Neutrophil (primary cell): ENCODE measurements at regions not wholly inside any gene's neighbourhood (a gene's known extent, or its start where the extent isn't known, plus 50 kb on each side); places are given as distances from the start of the nearest gene placed in this dataset.

Source experiments
- H3K27ac ChIP-seq: fragments of 200-600 bp; sonication (generic); 2 replicates; pipeline ENCODE4 v1.5.1; 2016; ENCODE audit warnings: mild to moderate bottlenecking, moderate library complexity
- H3K27me3 ChIP-seq: fragments of 200-600 bp; sonication (generic); 2 replicates; pipeline ENCODE4 v1.6.0; 2016; ENCODE audit warnings: mild to moderate bottlenecking
- H3K36me3 ChIP-seq: fragments of 200-600 bp; sonication (generic); 2 replicates; pipeline ENCODE4 v1.5.1; 2017
- H3K4me1 ChIP-seq, 2 experiments: fragments of 200-600 bp in 1 of 2; sonication (generic) in 1 of 2; 1 replicate in 1 of 2; 2 replicates in 1 of 2; pipeline versions ENCODE4 v1.5.1 to v1.6.1; 2013 to 2016; ENCODE audit warnings: low read depth in 1 of 2, low read length in 1 of 2, mild to moderate bottlenecking in 1 of 2, moderate library complexity in 1 of 2; ENCODE audit not compliant: control insufficient read depth in 1 of 2, insufficient read depth in 1 of 2
- H3K4me3 ChIP-seq, 2 experiments: fragments of 200-600 bp in 1 of 2; sonication (generic) in 1 of 2; 1 replicate in 1 of 2; 2 replicates in 1 of 2; pipeline ENCODE4 v1.5.1; 2013 to 2016; ENCODE audit warnings: low read depth in 1 of 2, low read length in 1 of 2, mild to moderate bottlenecking in 1 of 2, moderate library complexity in 1 of 2
- H3K9me3 ChIP-seq: fragments of 200-600 bp; sonication (generic); 2 replicates; pipeline ENCODE4 v1.5.1; 2016
- TF ChIP-seq, protein P1 (sequence below): fragments of 200-600 bp; sonication (generic); IDR thresholded peaks from 2 replicates; pipeline ENCODE4 v1.5.1; 2016; ENCODE audit warnings: antibody characterized with exemption

DNA sequence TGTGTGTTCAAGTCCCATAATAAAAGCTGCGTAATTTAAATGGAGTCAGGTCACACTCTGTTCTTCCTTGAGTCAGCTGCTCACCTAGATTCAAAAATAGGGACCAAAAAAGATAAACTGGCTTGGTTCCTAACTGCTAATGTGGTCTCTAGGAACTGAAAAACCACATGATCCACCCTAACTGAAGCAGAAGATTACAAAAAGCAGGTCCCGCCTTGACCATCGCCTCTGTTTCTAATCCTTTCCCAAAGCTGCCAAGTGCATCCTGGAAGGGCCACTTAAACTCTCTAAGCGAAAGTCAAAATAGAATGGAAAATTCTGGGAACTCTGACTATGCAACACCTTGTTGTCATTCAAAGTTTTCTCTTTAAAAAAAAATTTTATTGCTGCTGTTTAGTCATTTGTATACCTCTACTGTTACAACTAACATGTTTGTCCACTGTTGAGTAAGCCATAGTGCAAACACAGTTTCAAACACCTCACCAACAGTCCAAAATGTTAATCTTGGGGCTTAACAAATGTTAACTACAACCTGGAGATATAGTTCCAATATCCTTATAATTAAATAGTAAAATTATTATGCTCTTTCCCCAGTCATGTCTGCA lies 88.9 kb upstream of the THBS1 start:
- H3K4me1 ChIP-seq, result no peaks in the 10 kb centered on the region
- no peaks in the 10 kb centered on the region for H3K27me3 ChIP-seq
- H3K4me3 ChIP-seq, result no peak overlapping the region
- H3K27ac ChIP-seq, result no peak overlapping the region
- TF ChIP-seq, protein P1, sequence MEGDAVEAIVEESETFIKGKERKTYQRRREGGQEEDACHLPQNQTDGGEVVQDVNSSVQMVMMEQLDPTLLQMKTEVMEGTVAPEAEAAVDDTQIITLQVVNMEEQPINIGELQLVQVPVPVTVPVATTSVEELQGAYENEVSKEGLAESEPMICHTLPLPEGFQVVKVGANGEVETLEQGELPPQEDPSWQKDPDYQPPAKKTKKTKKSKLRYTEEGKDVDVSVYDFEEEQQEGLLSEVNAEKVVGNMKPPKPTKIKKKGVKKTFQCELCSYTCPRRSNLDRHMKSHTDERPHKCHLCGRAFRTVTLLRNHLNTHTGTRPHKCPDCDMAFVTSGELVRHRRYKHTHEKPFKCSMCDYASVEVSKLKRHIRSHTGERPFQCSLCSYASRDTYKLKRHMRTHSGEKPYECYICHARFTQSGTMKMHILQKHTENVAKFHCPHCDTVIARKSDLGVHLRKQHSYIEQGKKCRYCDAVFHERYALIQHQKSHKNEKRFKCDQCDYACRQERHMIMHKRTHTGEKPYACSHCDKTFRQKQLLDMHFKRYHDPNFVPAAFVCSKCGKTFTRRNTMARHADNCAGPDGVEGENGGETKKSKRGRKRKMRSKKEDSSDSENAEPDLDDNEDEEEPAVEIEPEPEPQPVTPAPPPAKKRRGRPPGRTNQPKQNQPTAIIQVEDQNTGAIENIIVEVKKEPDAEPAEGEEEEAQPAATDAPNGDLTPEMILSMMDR, result no peak
- H3K36me3 ChIP-seq, result no peaks in the 10 kb centered on the region
- H3K9me3 ChIP-seq, result no peaks in the 10 kb centered on the region

DNA sequence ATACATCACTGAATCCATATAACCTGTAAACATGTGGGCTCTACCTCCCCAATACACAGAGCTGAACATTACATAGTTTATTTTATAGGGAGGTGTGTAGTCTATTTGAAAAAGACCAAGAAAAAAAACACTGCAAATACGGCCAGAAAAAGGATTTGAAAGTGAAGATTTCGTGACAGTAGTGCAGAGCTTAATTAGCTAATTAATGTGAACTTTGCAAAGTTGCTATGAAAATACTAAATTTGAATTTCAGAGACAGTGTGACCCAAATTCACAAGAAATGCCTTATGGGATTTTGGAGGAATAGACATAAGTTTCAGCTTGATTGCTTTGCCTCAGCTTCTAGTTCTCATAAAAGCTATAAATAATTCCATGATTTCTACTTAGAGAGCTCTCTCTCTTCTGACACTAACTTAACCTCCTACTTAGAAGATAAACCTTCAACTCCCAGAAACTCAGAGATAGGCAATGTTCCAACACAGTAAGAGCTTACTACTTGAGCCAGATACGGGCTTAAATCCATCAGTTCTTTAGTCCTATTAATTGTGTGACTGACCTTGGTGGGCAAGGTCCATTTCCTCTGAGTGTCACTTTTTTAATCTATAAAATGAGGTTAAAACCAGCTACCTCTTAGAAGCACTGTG lies 87.3 kb upstream of the THBS1 start:
- Histone ChIP-seq H3K27me3 (peaks cover 9% of the 10 kb centered on the region), H3K36me3 (no peaks in the 10 kb centered on the region), H3K4me1 (peaks cover 0 to 9% of the 10 kb centered on the region in 2 experiments), H3K4me3 (no peak overlapping the region), H3K9me3 (no peaks in the 10 kb centered on the region), H3K27ac (no peak overlapping the region)
- TF ChIP-seq, protein P1, result no peak

DNA sequence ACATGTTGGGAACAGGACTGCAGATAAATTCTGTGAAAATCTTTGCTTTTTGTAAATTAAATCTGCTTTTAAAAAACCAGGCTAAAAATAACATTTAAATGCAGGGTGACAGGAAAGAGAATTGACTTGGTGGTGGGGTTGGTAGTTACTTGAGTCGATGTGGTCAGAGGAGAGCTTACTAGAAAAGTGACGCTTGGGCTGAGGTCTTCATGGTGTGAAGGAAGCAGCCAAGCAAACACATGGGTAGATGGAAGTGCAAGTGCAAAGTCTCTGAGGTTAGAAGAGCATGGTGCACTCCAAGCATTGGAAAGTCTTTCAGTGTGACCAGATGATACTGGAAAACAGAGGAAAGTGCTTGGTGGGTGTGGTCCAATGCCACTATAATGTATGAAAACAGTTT lies 86.4 kb upstream of the THBS1 start:
- no peak overlapping the region for H3K4me3 ChIP-seq
- peaks cover 9% of the 10 kb centered on the region for H3K27me3 ChIP-seq
- no peaks in the 10 kb centered on the region for H3K9me3 ChIP-seq
- peaks cover 0 to 11% of the 10 kb centered on the region in 2 experiments for H3K4me1 ChIP-seq
- H3K27ac ChIP-seq, result no peak overlapping the region
- TF ChIP-seq, protein P1, result no peak
- no peaks in the 10 kb centered on the region for H3K36me3 ChIP-seq

DNA sequence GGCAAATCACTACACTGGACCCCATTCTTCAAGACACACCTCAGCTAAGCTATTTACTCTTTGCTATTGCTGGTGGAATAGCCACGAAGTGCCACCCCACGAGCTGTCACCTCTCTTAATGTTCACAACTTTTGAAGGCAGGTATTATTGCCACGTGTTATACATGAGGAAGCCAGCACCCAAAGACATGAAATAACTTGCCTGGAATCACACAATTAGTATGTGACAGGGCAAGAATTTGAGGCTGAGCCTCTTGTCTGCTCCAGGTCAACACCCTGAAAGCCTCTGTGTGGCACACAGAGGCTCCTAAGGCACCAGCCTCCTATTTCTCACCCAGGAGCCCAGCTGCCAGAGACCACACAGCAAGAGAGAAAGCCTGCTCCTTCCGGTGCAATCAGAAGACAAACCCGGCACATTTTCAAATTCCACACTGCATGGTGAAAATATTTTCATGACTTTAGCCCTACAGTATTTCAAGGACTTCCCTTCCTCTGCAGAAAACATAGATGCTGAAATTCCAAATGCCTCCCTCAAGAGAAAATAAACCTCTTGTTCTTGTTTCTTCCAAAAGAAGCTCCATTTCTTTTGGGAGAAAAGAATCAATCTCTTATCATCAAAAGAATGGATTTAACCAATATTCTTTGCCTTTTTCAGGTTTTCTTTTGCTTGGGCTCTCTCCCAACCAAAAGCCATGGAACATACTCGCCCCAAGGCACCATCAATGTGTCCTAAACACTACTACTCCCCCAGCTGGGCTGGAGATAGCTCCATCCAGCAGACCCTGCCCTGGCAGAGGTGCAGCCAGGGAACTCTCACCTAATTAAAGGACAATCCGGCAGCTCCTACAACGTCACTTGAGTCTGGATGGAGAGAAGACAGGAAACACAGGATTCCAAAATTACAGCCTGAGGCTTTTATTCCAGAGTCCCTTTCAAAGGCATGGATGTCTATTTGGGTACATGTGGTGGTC lies 84.7 kb upstream of the THBS1 start:
- no peaks in the 10 kb centered on the region for H3K36me3 ChIP-seq
- H3K27ac ChIP-seq, result no peak overlapping the region
- H3K4me3 ChIP-seq, result no peak overlapping the region
- peaks cover 11% of the 10 kb centered on the region for H3K27me3 ChIP-seq
- H3K9me3 ChIP-seq, result no peaks in the 10 kb centered on the region
- TF ChIP-seq, protein P1, result no peak
- peaks cover 0 to 11% of the 10 kb centered on the region in 2 experiments for H3K4me1 ChIP-seq

DNA sequence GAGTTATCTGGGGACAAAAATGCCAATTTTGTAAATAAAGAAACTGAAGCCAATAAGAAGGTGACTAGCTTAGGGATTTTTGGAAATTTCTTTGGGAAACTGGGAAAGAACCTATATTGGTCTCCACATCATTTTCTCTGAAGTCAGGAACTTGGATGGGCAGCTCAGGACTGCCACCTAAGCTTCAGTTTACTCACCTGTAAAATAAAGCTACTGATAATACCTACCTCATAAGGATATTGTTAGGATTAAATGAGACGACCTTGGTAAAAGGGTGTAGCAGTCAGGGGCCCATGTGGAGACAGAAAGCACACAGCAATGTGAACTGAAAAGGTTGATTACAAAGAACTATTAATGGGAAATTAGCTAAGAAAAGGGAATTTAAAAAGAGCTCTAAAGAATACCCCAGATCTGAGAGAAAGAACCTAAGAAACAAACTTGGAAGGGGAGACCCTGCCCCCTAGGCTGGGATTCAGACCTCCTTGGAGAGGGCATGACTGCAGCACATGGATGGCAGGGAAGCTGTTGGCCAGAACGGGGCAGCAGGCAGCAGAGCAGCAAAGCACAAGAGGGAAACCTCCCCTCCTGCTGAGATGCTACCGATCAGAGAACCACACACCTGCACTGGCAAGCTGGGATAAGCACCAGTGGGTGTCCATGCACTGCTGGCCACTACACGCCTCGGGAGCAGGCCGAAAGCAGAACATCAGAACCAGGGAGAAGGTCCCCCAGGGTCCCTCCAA lies 83.7 kb upstream of the THBS1 start:
- H3K9me3 ChIP-seq, result no peaks in the 10 kb centered on the region
- TF ChIP-seq, protein P1, result no peak
- no peak overlapping the region for H3K27ac ChIP-seq
- H3K27me3 ChIP-seq, result peaks cover 14% of the 10 kb centered on the region
- H3K36me3 ChIP-seq, result no peaks in the 10 kb centered on the region
- H3K4me1 ChIP-seq, result peaks cover 0 to 11% of the 10 kb centered on the region in 2 experiments
- H3K4me3 ChIP-seq, result no peak overlapping the region
